ENCODE measurements at regions not wholly inside any gene's neighbourhood (a gene's known extent, or its start where the extent isn't known, plus 50 kb on each side); places are given as distances from the start of the nearest gene placed in this dataset.

DNA sequence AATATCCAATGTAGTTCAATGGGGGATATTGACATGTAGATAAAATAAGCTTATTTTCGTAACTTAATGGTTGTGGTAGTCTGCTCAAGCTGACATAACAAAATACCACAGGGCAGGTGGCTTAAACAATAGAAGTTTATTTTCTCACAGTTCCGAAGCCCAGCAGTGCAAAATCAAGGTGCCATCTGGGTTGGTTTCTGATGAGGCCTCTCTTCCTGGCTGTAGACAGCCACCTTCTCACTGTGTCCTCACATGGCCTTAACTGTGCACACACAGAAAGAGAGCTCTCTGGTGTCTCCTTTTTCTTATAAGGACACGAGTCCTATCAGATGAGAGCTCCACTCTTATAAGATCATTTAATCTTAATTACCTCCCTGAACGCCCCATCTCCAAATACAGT is 64.8 kb upstream of the IPO9 start:
- no peaks in the 10 kb centered on the region for H3K27me3 ChIP-seq
- no peak overlapping the region for H3K27ac ChIP-seq
- intact Hi-C loops (cut with DNase I) = no loop called here
- TF ChIP-seq, protein P1, sequence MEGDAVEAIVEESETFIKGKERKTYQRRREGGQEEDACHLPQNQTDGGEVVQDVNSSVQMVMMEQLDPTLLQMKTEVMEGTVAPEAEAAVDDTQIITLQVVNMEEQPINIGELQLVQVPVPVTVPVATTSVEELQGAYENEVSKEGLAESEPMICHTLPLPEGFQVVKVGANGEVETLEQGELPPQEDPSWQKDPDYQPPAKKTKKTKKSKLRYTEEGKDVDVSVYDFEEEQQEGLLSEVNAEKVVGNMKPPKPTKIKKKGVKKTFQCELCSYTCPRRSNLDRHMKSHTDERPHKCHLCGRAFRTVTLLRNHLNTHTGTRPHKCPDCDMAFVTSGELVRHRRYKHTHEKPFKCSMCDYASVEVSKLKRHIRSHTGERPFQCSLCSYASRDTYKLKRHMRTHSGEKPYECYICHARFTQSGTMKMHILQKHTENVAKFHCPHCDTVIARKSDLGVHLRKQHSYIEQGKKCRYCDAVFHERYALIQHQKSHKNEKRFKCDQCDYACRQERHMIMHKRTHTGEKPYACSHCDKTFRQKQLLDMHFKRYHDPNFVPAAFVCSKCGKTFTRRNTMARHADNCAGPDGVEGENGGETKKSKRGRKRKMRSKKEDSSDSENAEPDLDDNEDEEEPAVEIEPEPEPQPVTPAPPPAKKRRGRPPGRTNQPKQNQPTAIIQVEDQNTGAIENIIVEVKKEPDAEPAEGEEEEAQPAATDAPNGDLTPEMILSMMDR (IDR thresholded peaks at IDR 0.05) = no peak
- TF ChIP-seq POLR2A (IDR thresholded peaks at IDR 0.05) = no peak
- H3K36me3 ChIP-seq = no peaks in the 10 kb centered on the region
- DNase-seq = no peak
- ATAC-seq = no peak
- H3K4me3 ChIP-seq = no peak overlapping the region
- H3K4me1 ChIP-seq = no peaks in the 10 kb centered on the region
- no peaks in the 10 kb centered on the region for H3K9me3 ChIP-seq
- WGBS (ENCODE audit: insufficient coverage, low coverage, low lambda C conversion rate, missing lambda C conversion rate) = 76% methylated on average over 4 of the region's 4 CpGs

GRCh38 chr1:201764579-201764978 is 64.4 kb upstream of the IPO9 start:
- TF ChIP-seq, protein P1 (IDR thresholded peaks at IDR 0.05) = no peak
- no peak for TF ChIP-seq POLR2A (IDR thresholded peaks at IDR 0.05)
- DNase-seq (no peak), ATAC-seq (no peak)
- H3K9me3 ChIP-seq = no peaks in the 10 kb centered on the region
- H3K4me1 ChIP-seq = no peaks in the 10 kb centered on the region
- no peaks in the 10 kb centered on the region for H3K27me3 ChIP-seq
- 88% methylated on average over 2 of the region's 2 CpGs for WGBS (ENCODE audit: insufficient coverage, low coverage, low lambda C conversion rate, missing lambda C conversion rate)
- H3K27ac ChIP-seq = no peak overlapping the region
- H3K36me3 ChIP-seq = no peaks in the 10 kb centered on the region
- H3K4me3 ChIP-seq = no peak overlapping the region
- intact Hi-C loops (cut with DNase I) = no loop called here

- H3K36me3 ChIP-seq = no peaks in the 10 kb centered on the region
- no peak overlapping the region for H3K4me3 ChIP-seq
- TF ChIP-seq POLR2A (IDR thresholded peaks at IDR 0.05) = no peak
- TF ChIP-seq, protein P1 (IDR thresholded peaks at IDR 0.05) = no peak
- 78% methylated on average over 7 of the region's 7 CpGs for WGBS (ENCODE audit: insufficient coverage, low coverage, low lambda C conversion rate, missing lambda C conversion rate)
- no peak for DNase-seq
- no peak overlapping the region for H3K27ac ChIP-seq
- no peaks in the 10 kb centered on the region for H3K27me3 ChIP-seq
- no peak for ATAC-seq
- H3K9me3 ChIP-seq = no peaks in the 10 kb centered on the region
- intact Hi-C loops (cut with DNase I) = no loop called here
- no peaks in the 10 kb centered on the region for H3K4me1 ChIP-seq
These were observed 62.7 kb upstream of the IPO9 start for GRCh38 chr1:201766131-201766866.

GRCh38 chr1:201767339-201767738 is 61.6 kb upstream of the IPO9 start:
- TF ChIP-seq POLR2A (IDR thresholded peaks at IDR 0.05) = no peak
- TF ChIP-seq, protein P1 (IDR thresholded peaks at IDR 0.05) = no peak
- no peaks in the 10 kb centered on the region for H3K9me3 ChIP-seq
- intact Hi-C loops (cut with DNase I) = no loop called here
- H3K4me1 ChIP-seq = no peaks in the 10 kb centered on the region
- whole genome bisulfite sequencing (ENCODE audit: insufficient coverage, low coverage, low lambda C conversion rate, missing lambda C conversion rate) = 87% methylated on average over 6 of the region's 6 CpGs
- H3K27ac ChIP-seq = no peak overlapping the region
- H3K27me3 ChIP-seq = no peaks in the 10 kb centered on the region
- DNase-seq (no peak), ATAC-seq (no peak)
- H3K36me3 ChIP-seq = no peaks in the 10 kb centered on the region
- no peak overlapping the region for H3K4me3 ChIP-seq

Data from right lobe of liver (tissue), 6 donors.